ENCODE measurements at regions not wholly inside any gene's neighbourhood (a gene's known extent, or its start where the extent isn't known, plus 50 kb on each side); places are given as distances from the start of the nearest gene placed in this dataset.
"Not testable (repeated sequence)": the region's sequence is repeated elsewhere in the genome, so short reads cannot be mapped to it uniquely, and the experiment has no call there.

DNA sequence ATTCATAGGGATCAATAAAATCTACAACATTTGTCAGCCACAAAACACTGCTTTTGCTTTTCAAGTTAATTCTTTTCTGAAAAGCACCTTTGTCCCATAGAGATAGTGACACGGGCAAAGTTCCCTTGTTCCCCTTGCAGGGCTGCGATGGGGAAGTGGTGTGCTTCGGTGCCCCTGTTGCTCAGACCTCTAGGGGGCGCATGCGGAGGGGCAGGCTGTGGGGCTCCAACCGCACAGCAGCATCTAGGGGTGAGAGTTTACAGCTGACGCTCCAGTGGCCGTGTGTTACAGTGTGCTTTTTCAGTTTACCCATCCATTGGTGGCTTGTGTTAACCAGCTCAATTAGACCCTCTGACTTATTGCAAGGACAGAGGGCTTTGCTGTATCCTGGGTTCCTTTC is 1432.2 kb upstream of the ACVR2A start:
- Histone ChIP-seq H3K36me3 (ENCODE audit: insufficient read depth) (no peaks in the 10 kb centered on the region), H3K27ac (ENCODE audit: low read depth) (no peak overlapping the region), H3K4me3 (ENCODE audit: low read depth, low read length) (no peak overlapping the region), H3K4me1 (ENCODE audit: insufficient read depth) (no peaks in the 10 kb centered on the region)
- 95% methylated on average over 8 of the region's 8 CpGs for WGBS
- no peak for DNase-seq (ENCODE audit: extremely low spot score)

DNA sequence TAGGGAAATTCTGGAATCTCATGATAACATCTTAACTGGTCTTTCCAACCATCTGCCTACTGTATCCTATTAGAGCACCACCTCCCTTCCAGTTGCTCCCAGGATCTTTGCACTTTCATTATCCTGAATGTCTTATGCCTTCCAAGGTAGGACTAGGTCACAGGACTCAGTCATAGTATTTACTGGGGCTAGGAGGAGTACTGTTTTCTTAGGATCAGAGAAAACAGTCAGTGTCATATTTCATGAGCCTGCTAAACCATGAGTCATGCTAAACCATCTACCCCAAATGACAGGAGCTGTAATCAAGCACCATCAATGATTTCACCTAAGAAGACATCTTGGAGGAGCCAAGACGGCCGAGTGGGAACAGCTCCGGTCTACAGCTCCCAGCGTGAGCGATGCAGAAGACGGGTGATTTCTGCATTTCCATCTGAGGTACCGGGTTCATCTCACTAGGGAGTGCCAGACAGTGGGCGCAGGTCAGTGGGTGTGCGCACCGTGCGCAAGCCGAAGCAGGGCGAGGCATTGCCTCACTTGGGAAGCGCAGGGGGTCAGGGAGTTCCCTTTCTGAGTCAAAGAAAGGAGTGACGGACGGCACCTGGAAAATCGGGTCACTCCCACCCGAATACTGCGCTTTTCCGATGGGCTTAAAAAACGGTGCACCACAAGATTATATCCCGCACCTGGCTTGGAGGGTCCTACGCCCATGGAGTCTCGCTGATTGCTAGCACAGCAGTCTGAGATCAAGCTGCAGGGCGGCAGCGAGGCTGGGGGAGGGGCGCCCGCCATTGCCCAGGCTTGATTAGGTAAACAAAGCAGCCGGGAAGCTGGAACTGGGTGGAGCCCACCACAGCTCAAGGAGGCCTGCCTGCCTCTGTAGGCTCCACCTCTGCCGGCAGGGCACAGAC is 1439.2 kb upstream of the ACVR2A start:
- not testable (repeated sequence) for H3K36me3 ChIP-seq (ENCODE audit: insufficient read depth); H3K27ac ChIP-seq (ENCODE audit: low read depth); H3K4me3 ChIP-seq (ENCODE audit: low read depth, low read length); H3K4me1 ChIP-seq (ENCODE audit: insufficient read depth); DNase-seq (ENCODE audit: extremely low spot score)
- WGBS, result 89% methylated on average over 30 of the region's 30 CpGs

DNA sequence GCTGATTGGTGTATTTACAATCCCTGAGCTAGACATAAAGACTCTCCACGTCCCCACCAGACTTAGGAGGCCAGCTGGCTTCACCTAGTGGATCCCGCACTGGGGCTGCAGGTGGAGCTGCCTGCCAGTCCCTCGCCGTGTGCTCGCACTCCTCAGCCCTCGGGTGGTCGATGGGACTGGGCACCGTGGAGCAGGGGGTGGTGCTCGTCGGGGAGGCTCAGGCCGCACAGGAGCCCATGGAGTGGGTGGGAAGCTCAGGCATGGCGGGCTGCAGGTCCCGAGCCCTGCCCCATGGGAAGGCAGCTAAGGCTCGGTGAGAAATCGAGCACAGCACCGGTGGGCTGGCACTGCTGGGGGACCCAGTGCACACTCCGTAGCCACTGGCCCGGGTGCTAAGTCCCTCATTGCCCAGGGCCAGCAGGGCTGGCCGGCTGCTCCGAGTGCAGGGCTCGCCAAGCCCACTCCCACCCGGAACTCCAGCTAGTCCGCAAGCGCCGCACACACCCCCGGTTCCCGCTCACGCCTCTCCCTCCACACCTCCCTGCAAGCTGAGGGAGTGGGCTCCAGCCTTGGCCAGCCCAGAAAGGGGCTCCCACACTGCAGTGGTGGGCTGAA is 1441.2 kb upstream of the ACVR2A start:
- 96% methylated on average over 28 of the region's 28 CpGs for WGBS
- not testable (repeated sequence) for H3K4me1 ChIP-seq (ENCODE audit: insufficient read depth)

DNA sequence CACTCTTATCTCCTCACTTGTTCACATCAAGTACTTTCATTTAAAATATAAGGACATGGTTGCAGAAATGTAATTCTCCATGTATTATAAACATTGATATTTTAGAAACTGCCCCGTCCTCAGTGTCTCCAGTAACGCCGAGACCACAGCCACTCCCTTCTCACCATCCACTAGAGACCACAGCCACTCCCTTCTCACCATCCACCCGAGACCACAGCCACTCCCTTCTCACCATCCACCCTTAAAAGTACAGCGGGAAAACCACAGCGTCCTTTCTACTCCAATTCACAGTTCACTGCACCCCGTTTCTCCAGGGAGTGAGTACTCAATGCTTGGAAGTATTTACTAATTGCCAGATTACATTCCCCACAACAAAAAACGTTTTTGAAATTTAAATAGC is 1452.2 kb upstream of the ACVR2A start:
- 73% methylated on average over 8 of the region's 8 CpGs for WGBS
- H3K27ac ChIP-seq (ENCODE audit: low read depth), result no peak overlapping the region
- no peaks in the 10 kb centered on the region for H3K36me3 ChIP-seq (ENCODE audit: insufficient read depth)
- no peak for DNase-seq (ENCODE audit: extremely low spot score)
- H3K4me1 ChIP-seq (ENCODE audit: insufficient read depth), result no peaks in the 10 kb centered on the region
- no peak overlapping the region for H3K4me3 ChIP-seq (ENCODE audit: low read depth, low read length)

More for the DNA sequence above, 1441.2 kb upstream of the ACVR2A start:
- not testable (repeated sequence) for H3K27ac ChIP-seq (ENCODE audit: low read depth); H3K4me3 ChIP-seq (ENCODE audit: low read depth, low read length); DNase-seq (ENCODE audit: extremely low spot score); H3K36me3 ChIP-seq (ENCODE audit: insufficient read depth)

DNA sequence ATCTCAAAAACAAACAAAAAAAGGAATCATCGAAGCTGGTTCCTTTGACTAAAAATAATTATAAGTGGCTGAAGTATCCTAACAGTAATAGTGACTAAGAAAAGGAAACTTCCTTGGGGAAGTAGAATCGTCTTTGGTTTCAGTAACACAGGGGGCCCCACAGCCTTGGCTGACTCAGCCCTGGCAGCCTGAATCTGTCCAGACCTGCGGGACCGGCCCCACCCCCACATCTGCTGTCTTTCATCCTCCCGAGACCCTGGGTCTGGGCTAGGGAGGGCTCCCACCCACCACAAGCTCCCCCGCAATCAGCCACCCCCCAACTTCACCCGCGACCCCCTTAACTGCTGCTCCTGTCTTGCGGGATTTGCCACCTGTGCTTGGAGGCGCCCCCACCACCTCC is 1452.6 kb upstream of the ACVR2A start:
- 81% methylated on average over 10 of the region's 10 CpGs for WGBS
- H3K36me3 ChIP-seq (ENCODE audit: insufficient read depth), result no peaks in the 10 kb centered on the region
- H3K27ac ChIP-seq (ENCODE audit: low read depth), result no peak overlapping the region
- H3K4me1 ChIP-seq (ENCODE audit: insufficient read depth), result no peaks in the 10 kb centered on the region
- H3K4me3 ChIP-seq (ENCODE audit: low read depth, low read length), result no peak overlapping the region
- DNase-seq (ENCODE audit: extremely low spot score), result no peak

DNA sequence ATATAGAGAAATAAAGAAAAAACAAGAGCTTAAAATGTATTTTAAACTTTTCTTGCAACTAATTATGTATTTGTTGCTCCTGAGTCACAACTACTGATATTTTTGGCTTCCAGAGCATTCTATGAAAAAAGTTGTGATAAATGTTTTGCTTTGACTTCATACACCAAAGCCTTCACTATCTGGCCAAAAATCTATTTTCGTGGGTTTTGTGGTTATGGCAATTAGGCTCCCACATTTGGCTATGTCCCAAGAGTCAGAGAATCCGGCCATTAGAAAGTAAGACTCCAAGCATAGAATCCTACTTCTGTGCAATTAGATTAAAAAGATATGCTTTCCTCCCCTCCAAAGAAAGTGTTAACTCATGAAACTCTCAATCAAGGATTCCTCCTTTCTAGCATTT is 1456.1 kb upstream of the ACVR2A start:
- 62% methylated on average over 2 of the region's 2 CpGs for WGBS
- H3K4me1 ChIP-seq (ENCODE audit: insufficient read depth), result no peaks in the 10 kb centered on the region
- H3K27ac ChIP-seq (ENCODE audit: low read depth), result no peak overlapping the region
- H3K36me3 ChIP-seq (ENCODE audit: insufficient read depth), result no peaks in the 10 kb centered on the region
- no peak for DNase-seq (ENCODE audit: extremely low spot score)
- no peak overlapping the region for H3K4me3 ChIP-seq (ENCODE audit: low read depth, low read length)

DNA sequence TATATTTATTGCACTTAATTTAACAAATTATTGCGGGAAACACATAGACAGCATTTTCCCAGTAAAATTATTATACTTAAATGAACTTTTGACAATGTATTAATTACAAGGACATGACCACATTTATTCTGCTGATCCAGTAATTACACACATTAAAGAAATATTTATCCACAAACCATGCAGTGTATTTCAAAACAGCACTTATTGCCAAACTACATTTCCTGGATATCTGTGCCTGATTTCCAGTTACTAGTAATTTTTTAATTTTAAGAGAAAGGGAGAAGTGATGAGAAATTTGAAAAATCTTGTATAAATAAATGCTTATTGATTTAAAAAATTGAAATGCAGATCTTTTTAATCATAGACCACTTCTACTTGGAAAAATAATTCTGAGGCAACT is 1458.7 kb upstream of the ACVR2A start:
- Histone ChIP-seq H3K4me3 (ENCODE audit: low read depth, low read length) (no peak overlapping the region), H3K36me3 (ENCODE audit: insufficient read depth) (no peaks in the 10 kb centered on the region), H3K27ac (ENCODE audit: low read depth) (no peak overlapping the region), H3K4me1 (ENCODE audit: insufficient read depth) (no peaks in the 10 kb centered on the region)
- no peak for DNase-seq (ENCODE audit: extremely low spot score)
- 86% methylated on average over 1 of the region's 1 CpG for WGBS

DNA sequence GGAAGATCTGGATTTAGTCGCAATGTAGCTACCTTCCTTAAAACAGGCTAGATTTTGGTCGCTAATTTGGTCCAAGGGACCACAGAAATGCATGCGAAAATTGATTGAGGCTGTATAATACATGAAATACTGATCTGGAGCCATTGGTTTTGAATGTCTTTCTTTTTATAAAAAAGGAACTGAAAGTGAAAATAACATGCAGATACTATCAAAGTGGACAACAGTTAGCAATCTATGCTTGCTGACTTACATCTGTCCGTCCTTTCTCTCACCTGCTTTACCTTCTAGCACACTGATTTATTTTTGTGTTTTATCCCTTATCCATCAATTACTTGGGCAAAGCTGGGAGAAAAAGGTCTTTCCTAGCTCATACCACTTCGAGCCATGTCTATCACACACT is 1459.8 kb upstream of the ACVR2A start:
- WGBS, result 92% methylated on average over 5 of the region's 5 CpGs
- Histone ChIP-seq H3K4me3 (ENCODE audit: low read depth, low read length) (no peak overlapping the region), H3K36me3 (ENCODE audit: insufficient read depth) (no peaks in the 10 kb centered on the region), H3K4me1 (ENCODE audit: insufficient read depth) (no peaks in the 10 kb centered on the region), H3K27ac (ENCODE audit: low read depth) (no peak overlapping the region)
- no peak for DNase-seq (ENCODE audit: extremely low spot score)

DNA sequence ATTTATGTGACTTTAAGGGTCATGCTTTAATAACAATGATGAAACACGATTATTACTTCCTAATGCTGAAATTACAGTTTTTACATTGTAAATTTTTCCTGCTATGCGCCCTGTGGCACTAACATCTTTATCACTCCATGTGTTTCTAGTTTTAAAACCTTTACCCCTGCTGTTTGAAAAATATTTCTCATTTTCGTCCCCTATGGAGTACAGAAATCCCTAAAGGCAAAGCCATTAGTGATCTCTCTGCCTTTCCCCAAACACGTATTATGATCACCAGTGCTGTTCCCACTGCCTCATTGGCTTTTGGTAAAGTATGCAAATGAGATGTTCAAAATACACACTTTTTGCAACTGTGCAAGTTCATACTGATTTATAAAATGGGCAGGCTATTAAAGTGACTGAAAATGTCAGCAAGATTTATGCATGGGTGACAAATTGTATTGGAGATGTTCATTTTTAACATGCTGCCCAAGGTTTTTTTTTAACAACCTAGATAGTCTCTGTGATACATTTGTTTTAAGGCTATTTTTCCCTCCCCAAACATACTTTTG is 1468.2 kb upstream of the ACVR2A start:
- H3K36me3 ChIP-seq (ENCODE audit: insufficient read depth), result no peaks in the 10 kb centered on the region
- H3K27ac ChIP-seq (ENCODE audit: low read depth), result no peak overlapping the region
- no peaks in the 10 kb centered on the region for H3K4me1 ChIP-seq (ENCODE audit: insufficient read depth)
- no peak for DNase-seq (ENCODE audit: extremely low spot score)
- 74% methylated on average over 4 of the region's 4 CpGs for WGBS
- H3K4me3 ChIP-seq (ENCODE audit: low read depth, low read length), result no peak overlapping the region

DNA sequence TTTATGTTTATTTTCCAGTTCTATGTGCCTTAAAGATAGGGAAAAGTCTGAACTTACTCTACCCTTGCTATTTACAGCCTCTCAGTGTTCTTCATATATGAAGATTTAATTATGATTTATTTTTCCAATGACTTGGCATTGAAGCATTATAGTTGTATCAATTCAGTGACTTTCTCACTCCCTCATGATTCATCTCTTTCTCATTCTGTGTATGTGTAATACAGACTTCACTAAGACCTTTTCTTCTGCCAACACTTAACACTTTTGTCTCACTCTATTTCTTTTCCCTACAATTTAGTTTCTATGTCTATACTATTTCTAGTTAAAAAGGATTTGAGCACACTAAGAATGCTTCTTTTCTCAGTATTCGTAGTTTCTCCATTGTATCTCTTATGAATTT is 1470.3 kb upstream of the ACVR2A start:
- Histone ChIP-seq H3K27ac (ENCODE audit: low read depth) (no peak overlapping the region), H3K4me3 (ENCODE audit: low read depth, low read length) (no peak overlapping the region), H3K4me1 (ENCODE audit: insufficient read depth) (no peaks in the 10 kb centered on the region), H3K36me3 (ENCODE audit: insufficient read depth) (no peaks in the 10 kb centered on the region)
- DNase-seq (ENCODE audit: extremely low spot score), result no peak
- WGBS, result 89% methylated on average over 1 of the region's 1 CpG

DNA sequence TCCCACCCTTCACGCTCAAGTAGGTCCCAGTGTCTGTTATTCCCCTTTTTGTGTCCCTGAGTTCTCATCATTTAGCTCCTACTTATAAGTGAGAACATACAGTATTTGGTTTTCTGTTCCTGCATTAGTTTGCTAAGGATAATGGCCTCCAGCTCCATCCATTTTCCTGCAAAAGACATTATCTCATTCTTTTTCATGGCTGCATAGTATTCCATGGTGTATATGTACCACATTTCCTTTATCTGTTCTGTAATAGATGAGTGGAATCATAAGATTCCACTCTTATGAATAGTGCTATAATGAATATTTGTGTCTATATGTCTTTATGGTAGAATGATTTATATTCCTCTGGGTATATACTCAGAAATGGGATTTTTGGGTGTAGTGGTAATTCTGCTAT is 1473.5 kb upstream of the ACVR2A start:
- not testable (repeated sequence) for H3K36me3 ChIP-seq (ENCODE audit: insufficient read depth); DNase-seq (ENCODE audit: extremely low spot score); H3K4me3 ChIP-seq (ENCODE audit: low read depth, low read length); H3K4me1 ChIP-seq (ENCODE audit: insufficient read depth); H3K27ac ChIP-seq (ENCODE audit: low read depth)
- 89% methylated on average over 1 of the region's 1 CpG for WGBS

DNA sequence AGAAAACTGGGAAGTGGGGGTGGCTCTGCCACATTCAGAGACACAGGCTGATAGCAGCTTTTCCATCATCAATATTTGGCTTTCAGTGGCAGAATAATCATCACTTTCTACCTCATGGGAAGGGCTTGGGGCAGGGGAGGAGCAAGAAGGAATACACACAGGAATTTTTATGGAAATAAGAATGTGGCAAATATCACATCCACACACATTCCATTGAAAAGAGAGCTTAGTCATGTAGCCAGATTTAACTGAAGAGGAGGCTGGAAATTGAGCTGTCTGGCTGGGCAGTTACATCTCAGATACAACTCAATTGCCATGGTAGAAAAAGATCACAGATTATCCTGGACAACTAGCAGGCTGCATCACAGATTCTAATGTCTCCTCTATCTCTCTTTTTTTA is 1474.0 kb upstream of the ACVR2A start:
- no peak for DNase-seq (ENCODE audit: extremely low spot score)
- no peak overlapping the region for H3K4me3 ChIP-seq (ENCODE audit: low read depth, low read length)
- H3K27ac ChIP-seq (ENCODE audit: low read depth), result no peak overlapping the region
- H3K36me3 ChIP-seq (ENCODE audit: insufficient read depth), result no peaks in the 10 kb centered on the region
- no peaks in the 10 kb centered on the region for H3K4me1 ChIP-seq (ENCODE audit: insufficient read depth)

DNA sequence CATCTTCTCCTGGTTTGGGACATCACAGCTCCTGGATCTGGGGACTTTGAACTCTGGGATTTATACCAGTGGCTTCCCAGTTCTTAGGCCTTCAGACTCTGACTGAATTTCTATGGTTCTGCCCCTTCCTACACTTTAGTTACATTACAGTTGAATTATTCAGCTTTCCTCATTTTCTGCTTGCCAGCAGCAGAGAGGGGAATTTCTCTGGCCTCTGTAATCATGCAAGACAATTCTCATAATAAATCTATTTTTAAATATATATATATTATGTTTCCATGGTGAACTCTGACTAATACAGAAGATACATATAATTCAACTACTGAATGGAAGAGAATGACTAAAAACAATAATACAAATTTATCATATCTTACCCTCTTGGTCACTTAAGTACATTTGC is 1478.6 kb upstream of the ACVR2A start:
- Histone ChIP-seq H3K36me3 (ENCODE audit: insufficient read depth) (no peaks in the 10 kb centered on the region), H3K4me1 (ENCODE audit: insufficient read depth) (no peaks in the 10 kb centered on the region), H3K27ac (ENCODE audit: low read depth) (no peak overlapping the region), H3K4me3 (ENCODE audit: low read depth, low read length) (no peak overlapping the region)
- no peak for DNase-seq (ENCODE audit: extremely low spot score)

DNA sequence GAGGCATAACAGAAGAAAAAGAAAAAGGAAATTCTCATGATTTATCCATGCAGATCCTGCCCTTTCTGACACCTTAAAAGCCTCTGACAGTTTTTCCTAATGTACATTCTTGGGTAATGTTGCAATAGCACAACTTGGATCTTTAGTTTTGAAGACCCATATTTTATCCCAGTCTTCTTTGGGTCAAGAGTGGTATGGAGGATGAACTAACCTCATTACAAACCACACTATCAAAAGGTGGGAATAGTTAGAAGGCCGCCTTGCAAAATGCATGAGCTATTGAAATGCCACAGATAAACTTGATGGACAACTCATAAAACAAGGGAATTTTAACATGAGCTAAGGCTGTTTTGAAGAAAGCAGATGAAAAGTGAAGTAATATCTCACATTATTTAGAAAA is 1479.8 kb upstream of the ACVR2A start:
- Histone ChIP-seq H3K4me3 (ENCODE audit: low read depth, low read length) (no peak overlapping the region), H3K27ac (ENCODE audit: low read depth) (no peak overlapping the region), H3K36me3 (ENCODE audit: insufficient read depth) (no peaks in the 10 kb centered on the region), H3K4me1 (ENCODE audit: insufficient read depth) (no peaks in the 10 kb centered on the region)
- DNase-seq (ENCODE audit: extremely low spot score), result no peak
- WGBS, result 91% methylated on average over 1 of the region's 1 CpG
